ENCODE measurements at regions not wholly inside any gene's neighbourhood (a gene's known extent, or its start where the extent isn't known, plus 50 kb on each side); places are given as distances from the start of the nearest gene placed in this dataset.

DNA sequence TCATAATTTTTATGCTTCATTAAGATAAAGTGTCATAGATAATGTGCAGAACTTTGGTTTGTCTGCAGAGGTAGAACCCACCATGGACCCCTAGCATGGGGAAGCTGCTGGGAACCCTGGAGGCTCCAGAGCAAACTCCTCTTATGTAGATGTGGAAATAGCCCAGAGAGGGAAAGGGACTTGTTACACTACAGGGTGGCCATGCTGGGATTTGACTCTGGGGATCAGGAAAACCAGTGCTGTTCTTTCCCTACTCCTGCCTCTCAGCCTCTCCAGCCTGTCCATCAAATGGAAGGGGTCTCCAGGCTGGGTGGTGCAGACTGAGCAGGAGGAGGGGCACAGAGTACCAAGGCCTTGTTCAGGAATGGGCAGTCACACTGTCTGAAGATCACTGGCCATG is 54.2 kb downstream of the MSX1 start:
- DNase-seq (ENCODE audit: low read depth): no peak
- H3K4me3 ChIP-seq (ENCODE audit: low read length): no peak overlapping the region
- TF ChIP-seq, protein P1, sequence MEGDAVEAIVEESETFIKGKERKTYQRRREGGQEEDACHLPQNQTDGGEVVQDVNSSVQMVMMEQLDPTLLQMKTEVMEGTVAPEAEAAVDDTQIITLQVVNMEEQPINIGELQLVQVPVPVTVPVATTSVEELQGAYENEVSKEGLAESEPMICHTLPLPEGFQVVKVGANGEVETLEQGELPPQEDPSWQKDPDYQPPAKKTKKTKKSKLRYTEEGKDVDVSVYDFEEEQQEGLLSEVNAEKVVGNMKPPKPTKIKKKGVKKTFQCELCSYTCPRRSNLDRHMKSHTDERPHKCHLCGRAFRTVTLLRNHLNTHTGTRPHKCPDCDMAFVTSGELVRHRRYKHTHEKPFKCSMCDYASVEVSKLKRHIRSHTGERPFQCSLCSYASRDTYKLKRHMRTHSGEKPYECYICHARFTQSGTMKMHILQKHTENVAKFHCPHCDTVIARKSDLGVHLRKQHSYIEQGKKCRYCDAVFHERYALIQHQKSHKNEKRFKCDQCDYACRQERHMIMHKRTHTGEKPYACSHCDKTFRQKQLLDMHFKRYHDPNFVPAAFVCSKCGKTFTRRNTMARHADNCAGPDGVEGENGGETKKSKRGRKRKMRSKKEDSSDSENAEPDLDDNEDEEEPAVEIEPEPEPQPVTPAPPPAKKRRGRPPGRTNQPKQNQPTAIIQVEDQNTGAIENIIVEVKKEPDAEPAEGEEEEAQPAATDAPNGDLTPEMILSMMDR (conservative IDR thresholded peaks at IDR 0.05; ENCODE audit: low read length): no peak

DNA sequence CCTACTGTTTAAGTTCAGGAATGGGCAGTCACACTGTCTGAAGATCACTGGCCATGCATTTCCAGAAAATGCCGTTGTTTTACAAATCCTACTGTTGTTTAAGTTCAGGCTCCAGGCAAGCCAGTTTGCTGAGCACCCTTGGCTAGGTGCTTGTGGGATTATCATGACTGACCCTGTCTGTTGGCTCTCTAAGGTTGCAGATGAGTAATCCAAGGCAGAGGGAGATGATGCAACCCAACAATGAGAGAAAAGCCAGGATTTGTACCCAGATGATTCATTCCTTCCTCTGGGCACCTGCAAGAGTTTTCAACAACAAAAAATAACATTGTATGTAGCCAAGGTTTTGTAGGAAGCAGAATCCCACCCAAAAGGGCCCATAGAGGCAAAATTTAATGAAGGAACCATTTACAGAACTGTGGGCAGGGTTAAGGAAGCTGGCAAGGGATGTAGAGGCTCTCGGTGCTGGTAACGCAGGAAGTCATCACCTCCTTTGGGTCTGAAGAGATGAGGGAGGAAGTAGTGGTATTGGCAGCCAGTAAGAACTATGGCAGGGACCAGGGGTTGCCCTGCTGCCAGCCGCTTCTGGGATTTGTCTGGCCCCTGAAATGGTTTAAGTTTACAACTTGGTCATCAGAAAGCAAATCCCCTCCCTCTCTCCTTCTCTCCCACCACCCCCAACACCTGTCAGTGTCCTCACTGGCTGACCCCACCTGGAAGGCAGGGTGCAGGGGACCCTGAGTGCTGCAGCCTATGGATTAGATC is 54.8 kb downstream of the MSX1 start:
- DNase-seq (ENCODE audit: low read depth): peak; percentile 85
- no peak overlapping the region for H3K4me3 ChIP-seq (ENCODE audit: low read length)
- TF ChIP-seq, protein P1 (conservative IDR thresholded peaks at IDR 0.05; ENCODE audit: low read length): no peak

DNA sequence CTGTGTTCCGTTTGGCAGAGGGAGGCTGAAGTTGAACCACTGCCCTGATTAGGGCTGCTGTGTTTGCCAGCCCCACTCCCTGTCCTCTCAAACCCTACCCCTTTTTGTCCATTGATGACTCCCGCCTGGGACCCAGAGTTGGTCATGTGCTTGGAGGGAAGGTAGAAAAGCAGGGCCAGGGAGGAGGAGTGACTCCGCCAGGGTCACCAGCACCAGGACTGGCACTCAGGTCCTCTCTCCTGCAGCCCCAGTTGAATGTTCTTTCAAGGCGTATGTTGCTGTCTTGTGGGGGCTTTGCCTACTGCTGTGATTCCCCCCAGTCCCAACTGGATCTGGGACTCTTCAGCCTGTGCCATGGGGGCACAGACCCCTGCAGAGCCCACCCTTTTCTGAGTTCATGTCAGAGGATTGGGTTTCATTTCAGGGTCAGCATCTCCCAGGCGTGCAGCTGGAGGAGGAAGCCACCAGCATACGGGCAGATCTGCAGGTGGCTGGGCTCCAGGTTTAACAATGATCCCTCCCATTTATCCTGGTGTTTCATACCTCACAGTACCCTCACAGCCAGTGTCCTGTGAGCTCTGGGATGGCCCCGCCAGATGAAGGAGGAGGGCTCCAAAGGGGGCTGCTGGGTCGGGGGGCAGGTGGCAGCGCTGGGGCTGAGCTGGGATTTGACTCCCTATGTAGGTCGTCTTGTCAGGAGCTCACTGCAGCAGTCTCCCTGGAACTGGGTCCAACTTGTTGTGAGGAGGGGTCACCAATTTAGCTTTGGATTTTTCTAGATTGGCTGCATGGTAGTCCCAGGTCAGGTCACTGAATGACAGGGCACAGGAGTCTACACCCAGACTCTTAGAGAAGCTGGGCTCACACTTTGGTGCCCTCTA is 55.7 kb downstream of the MSX1 start:
- TF ChIP-seq, protein P1 (conservative IDR thresholded peaks at IDR 0.05; ENCODE audit: low read length): no peak
- no peak for DNase-seq (ENCODE audit: low read depth)
- no peak overlapping the region for H3K4me3 ChIP-seq (ENCODE audit: low read length)

DNA sequence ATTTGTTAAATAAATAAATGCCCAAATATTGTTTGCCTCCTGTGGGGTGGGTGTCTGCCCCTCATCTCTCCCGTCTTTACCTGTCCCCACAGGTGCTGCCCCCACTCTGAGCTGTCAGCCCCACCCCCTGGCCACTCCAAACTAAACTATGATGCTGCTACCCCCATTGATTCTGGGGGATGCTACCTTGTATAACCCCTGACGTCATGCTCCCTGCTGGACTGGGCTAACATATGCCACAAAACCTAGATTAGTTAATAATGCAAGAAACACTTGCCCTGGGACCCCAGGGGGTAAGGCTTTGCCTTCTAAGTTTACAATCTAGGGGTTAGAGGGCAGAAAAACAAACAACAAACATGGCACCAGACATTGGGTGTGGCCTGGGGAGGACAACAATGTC is 58.6 kb downstream of the MSX1 start:
- no peak for DNase-seq (ENCODE audit: low read depth)

DNA sequence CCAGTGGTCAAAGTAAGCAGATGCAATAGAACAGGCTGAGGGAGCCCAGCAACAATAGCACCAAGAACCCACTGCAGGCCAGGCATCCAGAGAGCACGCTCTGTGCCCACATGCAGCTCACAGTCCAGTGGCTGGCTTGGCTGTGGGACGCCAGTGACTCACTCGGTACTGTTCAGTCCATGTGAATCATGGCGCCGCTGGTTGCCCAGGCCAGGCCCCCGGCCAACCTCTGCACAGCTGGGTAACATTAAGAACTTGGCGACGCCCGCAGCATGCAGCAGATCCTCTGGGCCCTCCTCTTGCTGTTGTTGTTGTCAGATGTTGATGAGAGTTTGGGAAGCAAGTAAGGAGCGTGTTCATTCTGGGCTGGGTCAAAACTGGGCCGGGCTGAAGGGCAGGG is 60.5 kb downstream of the MSX1 start:
- peak; percentile 81 for DNase-seq (ENCODE audit: low read depth)
- TF ChIP-seq, protein P1 (conservative IDR thresholded peaks at IDR 0.05; ENCODE audit: low read length): no peak
- no peak overlapping the region for H3K4me3 ChIP-seq (ENCODE audit: low read length)

More for the DNA sequence above, 58.6 kb downstream of the MSX1 start:
- TF ChIP-seq, protein P1 (conservative IDR thresholded peaks at IDR 0.05; ENCODE audit: low read length): no peak
- H3K4me3 ChIP-seq (ENCODE audit: low read length): no peak overlapping the region

DNA sequence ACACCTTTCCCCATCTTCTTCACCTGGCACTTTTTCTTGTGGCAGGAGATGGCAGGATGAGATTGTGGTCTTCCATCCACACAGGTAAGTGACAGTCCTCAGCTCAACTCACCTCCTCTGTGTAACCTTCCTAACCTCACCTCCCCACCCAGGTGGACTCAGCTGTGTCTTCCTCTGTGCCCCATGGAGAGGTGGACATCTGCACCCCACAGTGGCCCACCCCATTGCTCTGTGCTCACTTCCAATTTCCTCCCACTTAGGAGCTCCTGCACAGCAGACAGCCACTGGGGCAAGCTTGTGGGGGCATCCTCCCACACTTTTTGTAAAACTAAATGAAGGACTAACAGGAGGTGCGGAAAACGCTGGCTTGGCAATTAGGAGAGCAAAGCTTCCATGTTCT is 61.6 kb downstream of the MSX1 start:
- TF ChIP-seq, protein P1 (conservative IDR thresholded peaks at IDR 0.05; ENCODE audit: low read length): no peak
- DNase-seq (ENCODE audit: low read depth): no peak
- no peak overlapping the region for H3K4me3 ChIP-seq (ENCODE audit: low read length)

Data from AG10803 (cell line).